Osteoblast (primary cell): ENCODE measurements at regions not wholly inside any gene's neighbourhood (a gene's known extent, or its start where the extent isn't known, plus 50 kb on each side); places are given as distances from the start of the nearest gene placed in this dataset.

Experiments used
- DNase-seq: peaks from one replicate; pipeline ENCODE4 v3.0.0; 2011; ENCODE audit warnings: low spot score, mixed read lengths; ENCODE audit not compliant: insufficient read length; ENCODE audit errors: missing footprints
- H2AFZ ChIP-seq: 2 replicates; pipeline ENCODE4 v1.6.0; 2011; ENCODE audit warnings: mild to moderate bottlenecking, low read length
- H3K27ac ChIP-seq: 2 replicates; pipeline ENCODE4 v1.5.1; 2011; ENCODE audit warnings: mild to moderate bottlenecking, low read depth, low read length, moderate library complexity
- H3K27me3 ChIP-seq: 2 replicates; pipeline ENCODE4 v1.6.0; 2012; ENCODE audit warnings: mild to moderate bottlenecking, control low read depth, inconsistent platforms, low read length, moderate library complexity; ENCODE audit not compliant: insufficient read depth
- H3K36me3 ChIP-seq: 2 replicates; pipeline ENCODE4 v1.5.1; 2011; ENCODE audit warnings: mild to moderate bottlenecking, low read length, control low read depth, moderate library complexity; ENCODE audit not compliant: insufficient read depth
- H3K4me1 ChIP-seq: 2 replicates; pipeline ENCODE4 v1.5.1; 2011; ENCODE audit warnings: mild to moderate bottlenecking, low read length, control low read depth, moderate library complexity; ENCODE audit not compliant: insufficient read depth
- H3K4me2 ChIP-seq: 2 replicates; pipeline ENCODE4 v1.6.0; 2011; ENCODE audit warnings: mild to moderate bottlenecking, low read length; ENCODE audit not compliant: insufficient read depth
- H3K4me3 ChIP-seq: fragments of 200-600 bp; sonication (generic); 3 replicates; pipeline ENCODE4 v1.5.1; 2012; ENCODE audit warnings: mild to moderate bottlenecking, low read length, inconsistent platforms; ENCODE audit not compliant: insufficient read depth
- H3K79me2 ChIP-seq: 2 replicates; pipeline ENCODE4 v1.6.0; 2012; ENCODE audit warnings: mild to moderate bottlenecking, low read length, control low read depth, inconsistent platforms; ENCODE audit not compliant: insufficient read depth
- H3K9me3 ChIP-seq: 2 replicates; pipeline ENCODE4 v1.5.1; 2011; ENCODE audit warnings: low read depth, low read length, control low read depth
- H4K20me1 ChIP-seq: 2 replicates; pipeline ENCODE4 v1.6.0; 2012; ENCODE audit warnings: mild to moderate bottlenecking, low read length, control low read depth; ENCODE audit not compliant: insufficient read depth
- TF ChIP-seq, protein P1 (sequence below): IDR thresholded peaks from 2 replicates; pipeline ENCODE4 v1.5.1; 2011; ENCODE audit warnings: mild to moderate bottlenecking, low read depth, low read length, moderate library complexity; ENCODE audit errors: extremely low read depth

DNA sequence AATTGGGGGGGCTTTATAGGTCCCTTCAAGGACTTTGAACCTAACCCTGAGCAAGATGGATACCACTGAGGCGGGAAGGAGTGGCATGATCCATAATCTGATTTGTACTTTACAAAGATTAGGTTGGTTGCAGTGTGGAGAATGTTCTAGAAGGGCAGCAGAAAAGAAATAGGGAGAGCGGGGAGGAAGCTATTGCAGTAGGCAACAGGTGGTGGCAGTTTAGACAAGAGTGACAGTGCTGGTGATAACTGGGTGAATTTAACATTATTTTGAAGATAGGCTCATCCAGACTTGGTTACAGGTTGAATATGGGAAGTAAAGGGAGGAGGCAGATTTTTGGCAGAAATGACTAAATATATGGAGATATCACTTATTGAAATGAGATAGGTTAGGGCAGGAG is 179.9 kb upstream of the CADM1 start:
- TF ChIP-seq, protein P1, sequence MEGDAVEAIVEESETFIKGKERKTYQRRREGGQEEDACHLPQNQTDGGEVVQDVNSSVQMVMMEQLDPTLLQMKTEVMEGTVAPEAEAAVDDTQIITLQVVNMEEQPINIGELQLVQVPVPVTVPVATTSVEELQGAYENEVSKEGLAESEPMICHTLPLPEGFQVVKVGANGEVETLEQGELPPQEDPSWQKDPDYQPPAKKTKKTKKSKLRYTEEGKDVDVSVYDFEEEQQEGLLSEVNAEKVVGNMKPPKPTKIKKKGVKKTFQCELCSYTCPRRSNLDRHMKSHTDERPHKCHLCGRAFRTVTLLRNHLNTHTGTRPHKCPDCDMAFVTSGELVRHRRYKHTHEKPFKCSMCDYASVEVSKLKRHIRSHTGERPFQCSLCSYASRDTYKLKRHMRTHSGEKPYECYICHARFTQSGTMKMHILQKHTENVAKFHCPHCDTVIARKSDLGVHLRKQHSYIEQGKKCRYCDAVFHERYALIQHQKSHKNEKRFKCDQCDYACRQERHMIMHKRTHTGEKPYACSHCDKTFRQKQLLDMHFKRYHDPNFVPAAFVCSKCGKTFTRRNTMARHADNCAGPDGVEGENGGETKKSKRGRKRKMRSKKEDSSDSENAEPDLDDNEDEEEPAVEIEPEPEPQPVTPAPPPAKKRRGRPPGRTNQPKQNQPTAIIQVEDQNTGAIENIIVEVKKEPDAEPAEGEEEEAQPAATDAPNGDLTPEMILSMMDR = no peak
- no peak overlapping the region for H2AFZ ChIP-seq

DNA sequence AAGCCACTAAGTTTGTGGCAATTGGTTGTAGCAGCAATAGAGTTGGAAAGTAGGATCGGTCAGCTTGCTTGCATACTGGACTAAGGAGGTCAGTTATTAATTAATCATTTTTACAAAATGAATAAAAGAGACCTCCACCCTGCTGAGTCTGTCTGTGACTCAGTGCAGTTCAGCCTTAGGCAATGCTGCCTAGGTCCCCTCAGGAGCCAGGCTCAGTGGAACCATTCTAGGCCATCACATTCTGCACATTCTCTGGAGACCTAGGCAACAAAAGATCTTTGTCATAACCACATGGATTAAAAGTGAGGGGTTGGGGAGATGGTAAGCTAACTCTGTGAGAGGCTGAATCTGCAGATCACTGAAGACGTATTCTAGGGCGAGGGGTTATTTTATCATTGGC is 178.7 kb upstream of the CADM1 start:
- no peak overlapping the region for H3K4me2 ChIP-seq
- no peaks in the 10 kb centered on the region for H3K9me3 ChIP-seq
- TF ChIP-seq, protein P1 = no peak
- H3K27ac ChIP-seq = no peak overlapping the region
- no peak overlapping the region for H2AFZ ChIP-seq
- no peaks in the 10 kb centered on the region for H3K36me3 ChIP-seq
- H3K79me2 ChIP-seq = no peaks in the 10 kb centered on the region
- no peaks in the 10 kb centered on the region for H4K20me1 ChIP-seq
- no peak overlapping the region for H3K4me3 ChIP-seq
- no peaks in the 10 kb centered on the region for H3K4me1 ChIP-seq
- DNase-seq = no peak
- no peaks in the 10 kb centered on the region for H3K27me3 ChIP-seq

More for the DNA sequence above, 179.9 kb upstream of the CADM1 start:
- Histone ChIP-seq H3K36me3 (no peaks in the 10 kb centered on the region), H3K4me1 (no peaks in the 10 kb centered on the region), H4K20me1 (no peaks in the 10 kb centered on the region), H3K9me3 (no peaks in the 10 kb centered on the region), H3K79me2 (no peaks in the 10 kb centered on the region), H3K27ac (no peak overlapping the region), H3K4me3 (no peak overlapping the region), H3K27me3 (no peaks in the 10 kb centered on the region), H3K4me2 (no peak overlapping the region)
- DNase-seq = no peak

DNA sequence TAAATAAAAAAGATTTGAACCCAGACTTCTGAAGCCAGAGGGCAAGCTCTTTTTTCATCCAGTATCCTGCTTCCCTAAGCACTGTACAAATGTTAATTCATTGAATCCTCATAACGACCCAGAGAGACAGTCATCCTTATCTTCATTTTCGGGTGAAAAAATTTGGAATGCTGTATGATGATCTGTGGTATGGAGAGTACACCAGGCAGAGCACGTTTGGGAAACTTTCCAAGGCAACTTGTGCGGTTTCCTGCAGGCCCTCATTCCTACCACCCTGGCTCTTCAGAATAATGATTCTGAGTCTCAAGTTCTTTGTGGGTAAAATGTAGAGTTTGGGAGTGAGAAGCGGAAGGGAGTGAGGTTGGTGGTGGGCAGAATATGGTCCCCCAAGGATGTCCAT is 177.9 kb upstream of the CADM1 start:
- Histone ChIP-seq H4K20me1 (no peaks in the 10 kb centered on the region), H3K4me3 (no peak overlapping the region), H3K9me3 (no peaks in the 10 kb centered on the region), H3K27me3 (no peaks in the 10 kb centered on the region), H3K79me2 (no peaks in the 10 kb centered on the region), H3K4me1 (no peaks in the 10 kb centered on the region), H2AFZ (no peak overlapping the region), H3K4me2 (no peak overlapping the region), H3K36me3 (no peaks in the 10 kb centered on the region), H3K27ac (no peak overlapping the region)
- TF ChIP-seq, protein P1 = no peak
- no peak for DNase-seq

GRCh38 chr11:115679945-115680344 is 175.7 kb upstream of the CADM1 start:
- DNase-seq = no peak
- H4K20me1 ChIP-seq = no peaks in the 10 kb centered on the region
- H3K9me3 ChIP-seq = no peaks in the 10 kb centered on the region
- no peak overlapping the region for H3K4me3 ChIP-seq
- H3K4me1 ChIP-seq = peaks cover 5% of the 10 kb centered on the region
- TF ChIP-seq, protein P1 = no peak
- no peaks in the 10 kb centered on the region for H3K27me3 ChIP-seq
- H2AFZ ChIP-seq = no peak overlapping the region
- H3K79me2 ChIP-seq = no peaks in the 10 kb centered on the region
- H3K27ac ChIP-seq = no peak overlapping the region
- H3K36me3 ChIP-seq = no peaks in the 10 kb centered on the region
- no peak overlapping the region for H3K4me2 ChIP-seq
